ENCODE measurements at regions not wholly inside any gene's neighbourhood (a gene's known extent, or its start where the extent isn't known, plus 50 kb on each side); places are given as distances from the start of the nearest gene placed in this dataset.
"Not testable (repeated sequence)": the region's sequence is repeated elsewhere in the genome, so short reads cannot be mapped to it uniquely, and the experiment has no call there.

DNA sequence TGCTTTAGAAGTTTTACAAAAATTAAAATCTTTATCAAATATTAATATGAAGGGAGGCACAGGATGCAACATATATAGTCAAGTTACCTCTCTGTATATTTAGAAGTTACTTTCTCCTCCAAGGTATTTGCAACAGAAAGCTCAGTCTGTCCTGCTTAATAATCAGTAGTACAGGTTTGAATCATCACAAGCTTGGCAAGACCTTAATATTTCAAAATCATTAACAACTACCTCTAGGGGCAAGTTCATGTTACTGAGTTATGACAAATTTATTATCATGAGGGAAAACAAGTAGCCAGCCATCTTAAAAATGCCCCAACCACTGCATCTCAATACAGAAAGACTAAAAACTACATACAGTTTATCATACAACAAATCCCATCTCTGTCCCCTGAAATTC lies 116.0 kb downstream of the PMAIP1 start:
- H3K9me3 ChIP-seq (ENCODE audit: insufficient read depth in 2 of 2, low read depth in 1 of 2, low read length in 1 of 2); H3K4me2 ChIP-seq (ENCODE audit: insufficient read depth in 1 of 2, low read depth in 2 of 2, low read length in 2 of 2); H3K79me2 ChIP-seq (ENCODE audit: control insufficient read depth in 1 of 2, insufficient read depth in 2 of 2, low read length in 2 of 2); H4K5ac ChIP-seq (ENCODE audit: insufficient read length, low read depth, low read length); CTCF ChIA-PET (ENCODE audit: partially characterized antibody); H3K14ac ChIP-seq (ENCODE audit: insufficient read length); H4K91ac ChIP-seq (replicated peaks; ENCODE audit: insufficient read length, low read length); POLR2A ChIA-PET (ENCODE audit: partially characterized antibody); H2BK120ac ChIP-seq (replicated peaks; ENCODE audit: low read depth, low read length); H3K9ac ChIP-seq (replicated peaks in 1 of 4; ENCODE audit: extremely low read depth in 1 of 4, low read depth in 3 of 4, low read length in 3 of 4); H3K36me3 ChIP-seq (ENCODE audit: control insufficient read depth in 2 of 4, insufficient read depth in 4 of 4, low read length in 3 of 4); H3K27me3 ChIP-seq (replicated peaks in 1 of 4; ENCODE audit: control insufficient read depth in 3 of 4, extremely low read depth in 1 of 4, insufficient read depth in 3 of 4, low read length in 3 of 4); H2BK5ac ChIP-seq (ENCODE audit: low read depth, low read length); H2BK20ac ChIP-seq (ENCODE audit: low read length); H3K4me3 ChIP-seq (ENCODE audit: extremely low read depth in 1 of 4, insufficient read depth in 2 of 4, low read depth in 3 of 4, low read length in 4 of 4); H4K8ac ChIP-seq (ENCODE audit: extremely low read depth, insufficient read depth, low read length); H3K79me1 ChIP-seq (ENCODE audit: low read depth, low read length); H2AK5ac ChIP-seq (ENCODE audit: low read depth, low read length); H3K18ac ChIP-seq (ENCODE audit: extremely low read depth, low read length); H2BK12ac ChIP-seq (ENCODE audit: low read depth, low read length); H2BK15ac ChIP-seq (ENCODE audit: low read length); H3K4me1 ChIP-seq (replicated peaks in 1 of 4; ENCODE audit: control insufficient read depth in 3 of 4, insufficient read depth in 4 of 4, low read length in 3 of 4); H3K23me2 ChIP-seq (ENCODE audit: low read depth, low read length); DNase-seq (ENCODE audit: low read depth in 1 of 2, low spot score in 2 of 2); FAIRE-seq; H3K56ac ChIP-seq (replicated peaks; ENCODE audit: insufficient read length, low read depth, low read length); H3K4ac ChIP-seq (replicated peaks; ENCODE audit: insufficient read length, low read depth, low read length); H2AFZ ChIP-seq (ENCODE audit: low read length); H4K20me1 ChIP-seq (replicated peaks in 1 of 2; ENCODE audit: control insufficient read depth in 1 of 2, insufficient read depth in 2 of 2, low read length in 2 of 2); H3K23ac ChIP-seq (ENCODE audit: insufficient read length); H3K27ac ChIP-seq (ENCODE audit: low read depth, low read length): not testable (repeated sequence)

DNA sequence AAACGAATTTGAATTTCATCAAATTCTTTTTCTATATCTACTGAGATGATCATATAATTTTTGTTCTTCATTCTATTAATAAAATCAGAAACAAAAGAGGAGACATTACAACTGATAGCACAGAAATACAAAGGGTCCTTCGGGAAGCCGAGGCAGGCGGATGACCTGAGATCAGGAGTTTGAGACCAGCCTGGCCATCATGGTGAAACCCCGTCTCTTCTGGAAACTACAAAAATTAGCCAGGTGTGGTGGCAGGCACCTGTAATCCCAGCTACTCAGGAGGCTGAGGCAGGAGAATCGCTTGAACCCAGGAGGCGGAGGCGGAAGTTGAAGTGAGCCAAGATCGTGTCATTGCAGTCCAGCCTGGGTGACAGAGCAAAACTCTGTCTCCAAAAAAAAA lies 113.4 kb downstream of the PMAIP1 start:
- H2BK15ac ChIP-seq (ENCODE audit: low read length); H2BK20ac ChIP-seq (ENCODE audit: low read length); H3K56ac ChIP-seq (replicated peaks; ENCODE audit: insufficient read length, low read depth, low read length); CTCF ChIA-PET (ENCODE audit: partially characterized antibody); POLR2A ChIA-PET (ENCODE audit: partially characterized antibody); H2BK5ac ChIP-seq (ENCODE audit: low read depth, low read length); H3K27ac ChIP-seq (ENCODE audit: low read depth, low read length); H3K23me2 ChIP-seq (ENCODE audit: low read depth, low read length); H4K8ac ChIP-seq (ENCODE audit: extremely low read depth, insufficient read depth, low read length); H3K27me3 ChIP-seq (replicated peaks in 1 of 4; ENCODE audit: control insufficient read depth in 3 of 4, extremely low read depth in 1 of 4, insufficient read depth in 3 of 4, low read length in 3 of 4); H3K4me1 ChIP-seq (replicated peaks in 1 of 4; ENCODE audit: control insufficient read depth in 3 of 4, insufficient read depth in 4 of 4, low read length in 3 of 4); H3K36me3 ChIP-seq (ENCODE audit: control insufficient read depth in 2 of 4, insufficient read depth in 4 of 4, low read length in 3 of 4); H3K4me2 ChIP-seq (ENCODE audit: insufficient read depth in 1 of 2, low read depth in 2 of 2, low read length in 2 of 2); H4K5ac ChIP-seq (ENCODE audit: insufficient read length, low read depth, low read length); H2BK12ac ChIP-seq (ENCODE audit: low read depth, low read length); H3K4ac ChIP-seq (replicated peaks; ENCODE audit: insufficient read length, low read depth, low read length); H3K9me3 ChIP-seq (ENCODE audit: insufficient read depth in 2 of 2, low read depth in 1 of 2, low read length in 1 of 2); H3K79me1 ChIP-seq (ENCODE audit: low read depth, low read length); H3K79me2 ChIP-seq (ENCODE audit: control insufficient read depth in 1 of 2, insufficient read depth in 2 of 2, low read length in 2 of 2); H2BK120ac ChIP-seq (replicated peaks; ENCODE audit: low read depth, low read length); H3K9ac ChIP-seq (replicated peaks in 1 of 4; ENCODE audit: extremely low read depth in 1 of 4, low read depth in 3 of 4, low read length in 3 of 4); DNase-seq (ENCODE audit: low read depth in 1 of 2, low spot score in 2 of 2); H4K20me1 ChIP-seq (replicated peaks in 1 of 2; ENCODE audit: control insufficient read depth in 1 of 2, insufficient read depth in 2 of 2, low read length in 2 of 2); H3K18ac ChIP-seq (ENCODE audit: extremely low read depth, low read length); H3K23ac ChIP-seq (ENCODE audit: insufficient read length); H3K4me3 ChIP-seq (ENCODE audit: extremely low read depth in 1 of 4, insufficient read depth in 2 of 4, low read depth in 3 of 4, low read length in 4 of 4); H2AFZ ChIP-seq (ENCODE audit: low read length); FAIRE-seq; H3K14ac ChIP-seq (ENCODE audit: insufficient read length); H4K91ac ChIP-seq (replicated peaks; ENCODE audit: insufficient read length, low read length); H2AK5ac ChIP-seq (ENCODE audit: low read depth, low read length): not testable (repeated sequence)
- 94% methylated on average over 9 of the region's 9 CpGs; no CpG with 5 or more reads in 1 of the 2 experiments for WGBS, 2 experiments (ENCODE audit: extremely low coverage in 1 of 2, insufficient coverage in 1 of 2, insufficient read length in 1 of 2, insufficient replicate concordance in 2 of 2, low coverage in 1 of 2, low lambda C conversion rate in 2 of 2, missing lambda C conversion rate in 1 of 2)

Measured in H1 (cell line).